Thoracic aorta (tissue), 2 donors: ENCODE measurements at regions not wholly inside any gene's neighbourhood (a gene's known extent, or its start where the extent isn't known, plus 50 kb on each side); places are given as distances from the start of the nearest gene placed in this dataset.

Experiments used
- ATAC-seq: fragments of 150-250 bp; one replicate; pipeline ENCODE4 v1.8.0; 2017; ENCODE audit warnings: low read depth; ENCODE audit not compliant: insufficient number of reproducible peaks, low FRiP score
- DNase-seq: peaks from one replicate; pipeline ENCODE4 v3.0.0-alpha.2; 2020; ENCODE audit warnings: low spot score
- H3K27ac ChIP-seq, 2 donors: fragments of 200-600 bp; sonication (generic); 1 replicate in 1 of 2; 2 replicates in 1 of 2; pipeline ENCODE4 v1.5.1; 2016; ENCODE audit warnings: mild to moderate bottlenecking in 2 of 2, moderate library complexity in 2 of 2
- H3K27me3 ChIP-seq: fragments of 200-600 bp; sonication (generic); replicated peaks from 2 replicates; pipeline ENCODE4 v1.6.0; 2016; ENCODE audit warnings: mild to moderate bottlenecking; ENCODE audit not compliant: insufficient read depth
- H3K36me3 ChIP-seq: fragments of 200-600 bp; sonication (generic); one replicate; pipeline ENCODE4 v1.5.1; 2016
- H3K4me1 ChIP-seq, 2 donors: fragments of 200-600 bp; sonication (generic); 1 replicate in 1 of 2; 2 replicates in 1 of 2; pipeline versions ENCODE4 v1.5.1 to v1.6.0; 2016; ENCODE audit warnings: low read depth in 2 of 2, mild to moderate bottlenecking in 1 of 2; ENCODE audit not compliant: control insufficient read depth in 1 of 2
- H3K4me3 ChIP-seq: fragments of 200-600 bp; sonication (generic); 2 replicates; pipeline ENCODE4 v1.5.1; 2016; ENCODE audit warnings: mild to moderate bottlenecking
- H3K9me3 ChIP-seq: fragments of 200-600 bp; sonication (generic); 2 replicates; pipeline ENCODE4 v1.5.1; 2016
- CTCF ChIP-seq: fragments of 200-600 bp; sonication (generic); IDR thresholded peaks from one replicate; pipeline ENCODE4 v1.5.1; 2019; ENCODE audit warnings: antibody characterized with exemption

GRCh38 chr3:147736226-147736625, 327.1 kb downstream of the ZIC1 start:
- no peak for DNase-seq
- no peak for TF ChIP-seq CTCF
- no peaks in the 10 kb centered on the region for H3K9me3 ChIP-seq
- no peaks in the 10 kb centered on the region for H3K36me3 ChIP-seq
- no peak overlapping the region for H3K4me3 ChIP-seq
- no peak overlapping the region for H3K27ac ChIP-seq
- H3K4me1 ChIP-seq, result no peaks in the 10 kb centered on the region
- ATAC-seq, result no peak
- no peaks in the 10 kb centered on the region for H3K27me3 ChIP-seq

- Histone ChIP-seq H3K4me3 (no peak overlapping the region), H3K4me1 (no peaks in the 10 kb centered on the region), H3K27me3 (no peaks in the 10 kb centered on the region), H3K9me3 (no peaks in the 10 kb centered on the region), H3K27ac (no peak overlapping the region), H3K36me3 (no peaks in the 10 kb centered on the region)
- TF ChIP-seq CTCF, result no peak
- ATAC-seq (no peak), DNase-seq (no peak)
Observed at GRCh38 chr3:147737376-147737775, 328.2 kb downstream of the ZIC1 start.

- Histone ChIP-seq H3K27me3 (no peaks in the 10 kb centered on the region), H3K27ac (no peak overlapping the region), H3K9me3 (no peaks in the 10 kb centered on the region), H3K4me3 (no peak overlapping the region), H3K36me3 (no peaks in the 10 kb centered on the region), H3K4me1 (no peaks in the 10 kb centered on the region)
- TF ChIP-seq CTCF, result no peak
- ATAC-seq (no peak), DNase-seq (no peak)
Observed at GRCh38 chr3:147740928-147741327, 331.8 kb downstream of the ZIC1 start.

- no peak overlapping the region for H3K27ac ChIP-seq
- no peaks in the 10 kb centered on the region for H3K36me3 ChIP-seq
- H3K4me1 ChIP-seq, result no peaks in the 10 kb centered on the region
- no peak overlapping the region for H3K4me3 ChIP-seq
- no peaks in the 10 kb centered on the region for H3K27me3 ChIP-seq
- no peaks in the 10 kb centered on the region for H3K9me3 ChIP-seq
- no peak for ATAC-seq
- DNase-seq, result no peak
- no peak for TF ChIP-seq CTCF
Observed at GRCh38 chr3:147744967-147745366, 335.8 kb downstream of the ZIC1 start.

GRCh38 chr3:147755310-147755709, 346.1 kb downstream of the ZIC1 start:
- no peak for DNase-seq
- no peaks in the 10 kb centered on the region for H3K27me3 ChIP-seq
- no peak for TF ChIP-seq CTCF
- H3K9me3 ChIP-seq, result no peaks in the 10 kb centered on the region
- no peak overlapping the region for H3K4me3 ChIP-seq
- H3K4me1 ChIP-seq, result peaks cover 6 to 32% of the 10 kb centered on the region in 2 donors
- no peaks in the 10 kb centered on the region for H3K36me3 ChIP-seq
- ATAC-seq, result no peak
- H3K27ac ChIP-seq, result no peak overlapping the region
